Tibial nerve (tissue), 4 donors: ENCODE measurements at regions not wholly inside any gene's neighbourhood (a gene's known extent, or its start where the extent isn't known, plus 50 kb on each side); places are given as distances from the start of the nearest gene placed in this dataset.

ENCODE experiments used
- DNase-seq, 2 donors: peaks; one replicate each; pipeline ENCODE4 v3.0.0-alpha.2; 2019; ENCODE audit warnings: low spot score in 2 of 2
- H3K27ac ChIP-seq, 4 donors: fragments of 200-600 bp; sonication (generic) in 3 of 4; one replicate each; pipeline ENCODE4 v1.5.1; 2017 to 2019; ENCODE audit warnings: mild to moderate bottlenecking in 1 of 4
- H3K27me3 ChIP-seq, 2 donors: fragments of 200-600 bp; sonication (generic) in 1 of 2; one replicate each; pipeline versions ENCODE4 v1.5.1 to v1.6.0; 2017 to 2019
- H3K36me3 ChIP-seq, 3 donors: fragments of 200-600 bp; sonication (generic); one replicate each; pipeline ENCODE4 v1.5.1; 2018 to 2019
- H3K4me1 ChIP-seq, 4 donors: fragments of 200-600 bp; sonication (generic) in 3 of 4; one replicate each; pipeline ENCODE4 v1.5.1; 2017 to 2019
- H3K4me3 ChIP-seq, 4 donors: fragments of 200-600 bp; sonication (generic) in 3 of 4; one replicate each; pipeline ENCODE4 v1.5.1; 2017 to 2019; ENCODE audit warnings: mild to moderate bottlenecking in 1 of 4, moderate library complexity in 1 of 4
- H3K9me3 ChIP-seq, 4 donors: fragments of 200-600 bp; sonication (generic) in 3 of 4; one replicate each; pipeline ENCODE4 v1.5.1; 2017 to 2019
- CTCF ChIP-seq, 5 experiments: fragments of 200-600 bp in 3 of 5; fragments of 450-650 bp in 2 of 5; sonication (generic) in 3 of 5; IDR thresholded peaks; one replicate each; pipeline ENCODE4 v1.5.1; 2016 to 2019; ENCODE audit warnings: antibody characterized with exemption in 5 of 5, mild to moderate bottlenecking in 3 of 5, moderate library complexity in 2 of 5
- EP300 ChIP-seq, 2 donors: sonication (generic); formaldehyde crosslinking; IDR thresholded peaks; one replicate each; pipeline ENCODE4 v1.6.1; 2017; ENCODE audit warnings: antibody characterized with exemption in 2 of 2, mild to moderate bottlenecking in 1 of 2
- POLR2A ChIP-seq, 2 donors: fragments of 450-650 bp; IDR thresholded peaks; one replicate each; pipeline ENCODE4 v1.6.1; 2017; ENCODE audit warnings: antibody characterized with exemption in 2 of 2, mild to moderate bottlenecking in 2 of 2, moderate library complexity in 2 of 2
- WGBS, 2 donors: methylation state at CpG; one replicate each; pipeline ENCODE4 v1.1.5; 2018; 5-methylcytosine and 5-hydroxymethylcytosine counted together

DNA sequence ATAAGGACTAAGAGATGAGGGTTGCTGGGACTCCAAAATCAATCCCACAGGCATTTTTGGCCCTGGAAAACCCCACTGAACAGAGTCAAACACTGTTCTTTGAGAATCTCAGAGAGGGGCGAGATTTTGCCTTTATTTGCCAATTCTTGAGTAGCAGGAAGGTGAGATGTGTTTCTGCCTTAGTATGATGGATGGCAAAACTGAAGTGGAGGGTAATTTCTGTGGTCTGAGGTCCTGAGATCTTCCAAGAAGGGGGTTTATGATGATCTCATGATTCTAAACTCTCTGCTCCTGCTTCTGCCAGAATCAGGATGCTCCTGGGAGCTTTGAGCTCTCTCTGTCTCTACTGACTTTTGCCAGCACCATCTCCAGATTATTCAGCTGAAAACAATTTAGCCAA lies 174.8 kb upstream of the CLINT1 start:
- Histone ChIP-seq H3K27me3 (peaks cover 0 to 4% of the 10 kb centered on the region in 2 donors), H3K9me3 (peaks cover 0 to 16% (median 5%) of the 10 kb centered on the region in 4 donors), H3K27ac (no peak overlapping the region), H3K4me1 (peaks cover 0 to 3% (median 0%) of the 10 kb centered on the region in 4 donors), H3K4me3 (no peak overlapping the region), H3K36me3 (no peaks in the 10 kb centered on the region)
- WGBS, 2 donors = 67 to 84% methylated on average over 1 of the region's 1 CpG
- DNase-seq = no peak
- TF ChIP-seq CTCF (IDR thresholded peaks at IDR 0.05) (no peak), POLR2A (IDR thresholded peaks at IDR 0.05) (no peak), EP300 (IDR thresholded peaks at IDR 0.05) (no peak)

DNA sequence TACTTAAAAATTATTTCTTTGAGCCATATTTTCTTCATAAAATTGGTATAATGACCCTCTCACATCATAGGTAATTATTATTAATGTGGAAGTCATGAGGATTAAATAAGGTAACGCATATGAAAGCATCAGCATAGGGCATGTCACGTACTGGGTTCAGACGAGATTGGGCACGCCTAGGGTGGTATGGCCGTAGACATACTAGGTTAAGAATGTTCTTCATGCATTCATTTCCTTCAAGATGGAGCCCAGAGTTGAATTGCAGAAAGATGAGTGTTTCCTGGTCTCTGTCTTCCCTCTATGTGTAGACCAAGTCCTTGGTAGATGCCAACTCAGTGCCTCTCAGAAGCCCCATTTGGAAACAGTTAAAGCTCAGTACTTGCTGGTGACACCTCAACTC lies 174.1 kb upstream of the CLINT1 start:
- Histone ChIP-seq H3K4me1 (peaks cover 0 to 9% (median 0%) of the 10 kb centered on the region in 4 donors), H3K36me3 (no peaks in the 10 kb centered on the region), H3K4me3 (no peak overlapping the region), H3K27me3 (peaks cover 0 to 4% of the 10 kb centered on the region in 2 donors), H3K27ac (no peak overlapping the region), H3K9me3 (peaks cover 0 to 16% (median 5%) of the 10 kb centered on the region in 4 donors)
- 94 to 98% methylated on average over 5 of the region's 5 CpGs for WGBS, 2 donors
- no peak for DNase-seq
- TF ChIP-seq EP300 (IDR thresholded peaks at IDR 0.05) (no peak), CTCF (IDR thresholded peaks at IDR 0.05) (no peak), POLR2A (IDR thresholded peaks at IDR 0.05) (no peak)

DNA sequence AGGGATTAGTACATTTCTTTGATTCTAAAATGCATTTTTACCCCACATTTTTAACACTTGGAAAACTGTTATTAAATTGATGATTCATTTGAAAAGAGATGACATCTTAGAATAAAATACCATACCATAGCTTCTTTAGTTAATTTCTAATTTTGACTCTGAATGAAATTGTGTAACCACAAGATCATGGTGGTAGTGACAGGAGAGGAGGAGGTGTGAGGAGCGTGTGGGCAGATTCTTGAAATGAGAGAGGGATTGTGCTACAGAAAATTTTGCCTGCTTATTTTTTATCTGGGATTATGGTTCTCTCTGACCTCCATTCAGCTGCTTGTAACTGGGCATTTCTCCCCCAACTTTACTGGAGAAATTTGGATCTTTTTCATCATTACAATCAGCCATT lies 173.3 kb upstream of the CLINT1 start:
- DNase-seq = no peak
- Histone ChIP-seq H3K36me3 (no peaks in the 10 kb centered on the region), H3K27me3 (peaks cover 0 to 4% of the 10 kb centered on the region in 2 donors), H3K27ac (no peak overlapping the region), H3K4me1 (peaks cover 0 to 17% (median 0%) of the 10 kb centered on the region in 4 donors), H3K4me3 (no peak overlapping the region), H3K9me3 (peaks cover 0 to 16% (median 5%) of the 10 kb centered on the region in 4 donors)
- 54 to 67% methylated on average over 1 of the region's 1 CpG for WGBS, 2 donors
- no peak for TF ChIP-seq EP300 (IDR thresholded peaks at IDR 0.05)
- no peak for TF ChIP-seq POLR2A (IDR thresholded peaks at IDR 0.05)
- TF ChIP-seq CTCF (IDR thresholded peaks at IDR 0.05) = no peak

GRCh38 chr5:158027806-158028775 lies 169.1 kb upstream of the CLINT1 start:
- H3K4me1 ChIP-seq = peaks cover 0 to 30% (median 0%) of the 10 kb centered on the region in 4 donors
- no peak for TF ChIP-seq POLR2A (IDR thresholded peaks at IDR 0.05)
- TF ChIP-seq CTCF (IDR thresholded peaks at IDR 0.05) = no peak
- no peak for TF ChIP-seq EP300 (IDR thresholded peaks at IDR 0.05)
- H3K4me3 ChIP-seq = no peak overlapping the region
- peaks cover 0 to 4% of the 10 kb centered on the region in 2 donors for H3K27me3 ChIP-seq
- no peaks in the 10 kb centered on the region for H3K36me3 ChIP-seq
- no peak overlapping the region for H3K27ac ChIP-seq
- WGBS, 2 donors = 54 to 60% methylated on average over 5 of the region's 5 CpGs
- no peaks in the 10 kb centered on the region for H3K9me3 ChIP-seq
- DNase-seq = no peak
